ENCODE measurements at regions not wholly inside any gene's neighbourhood (a gene's known extent, or its start where the extent isn't known, plus 50 kb on each side); places are given as distances from the start of the nearest gene placed in this dataset.

DNA sequence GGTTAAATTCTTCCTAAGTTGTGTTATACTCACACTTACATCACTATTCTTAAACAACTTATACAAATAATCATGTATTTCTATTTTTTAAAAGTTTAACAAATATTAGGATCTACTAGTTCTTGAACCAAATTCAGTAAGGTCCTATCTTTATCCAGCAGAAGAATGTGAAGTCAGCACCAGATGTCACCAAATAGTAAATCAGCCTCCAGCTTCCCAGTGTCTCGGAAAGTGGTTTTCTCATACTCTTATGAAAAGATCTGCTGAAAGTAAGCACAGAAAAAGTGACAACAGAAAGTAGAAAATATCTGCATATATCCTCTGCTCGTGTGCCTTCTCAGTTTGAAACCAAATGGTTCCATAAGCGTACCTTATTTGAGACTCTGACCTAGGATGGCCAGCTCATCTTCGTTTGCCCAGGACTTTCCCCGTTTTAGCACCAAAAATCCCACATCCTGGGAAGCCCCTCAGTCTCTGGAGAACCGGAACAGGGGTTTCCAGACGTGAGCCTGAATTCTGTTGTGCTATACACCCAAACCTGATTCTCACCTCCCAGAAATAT, 98.0 kb upstream of the DCLK2 start:
- H3K4me3 ChIP-seq (replicated peaks in 1 of 3; ENCODE audit: insufficient read depth in 1 of 3, low read depth in 2 of 3, low read length in 3 of 3) = no peak overlapping the region
- H3K9me3 ChIP-seq (ENCODE audit: low read length) = no peaks in the 10 kb centered on the region
- H3K9ac ChIP-seq (ENCODE audit: insufficient read depth, low read depth, low read length) = no peak overlapping the region
- H3K36me3 ChIP-seq (replicated peaks in 1 of 2; ENCODE audit: control insufficient read depth in 1 of 2, insufficient read depth in 2 of 2, low read length in 2 of 2) = no peaks in the 10 kb centered on the region
- ChIA-PET CTCF (ENCODE audit: low intra/inter-chr PET ratio, low total read pairs) (interaction anchor here (1.4 to 2.4 kb wide), 2 partner anchors 229 to 263 kb away, joined by 3 to 11 read pairs; no protein-coding TSS in a partner anchor), POLR2A (no interaction called here)
- H3K4me2 ChIP-seq (ENCODE audit: low read depth, low read length) = no peak overlapping the region
- no peaks in the 10 kb centered on the region; a peak in 1 of 5 replicates for H3K27me3 ChIP-seq (ENCODE audit: control insufficient read depth in 1 of 2, insufficient read depth in 2 of 2, low read length in 2 of 2)
- no peak overlapping the region for H3K27ac ChIP-seq (ENCODE audit: extremely low read length, insufficient read depth, low read length)
- intact Hi-C loops (cut with micrococcal nuclease; ENCODE audit: unreplicated experiment) = loop anchor here (2.0 kb wide), 1 partner anchor 263 kb away; no protein-coding TSS in a partner anchor
- 22% methylated on average over 7 of the region's 7 CpGs for WGBS (ENCODE audit: low lambda C conversion rate)
- TF ChIP-seq, protein P1, sequence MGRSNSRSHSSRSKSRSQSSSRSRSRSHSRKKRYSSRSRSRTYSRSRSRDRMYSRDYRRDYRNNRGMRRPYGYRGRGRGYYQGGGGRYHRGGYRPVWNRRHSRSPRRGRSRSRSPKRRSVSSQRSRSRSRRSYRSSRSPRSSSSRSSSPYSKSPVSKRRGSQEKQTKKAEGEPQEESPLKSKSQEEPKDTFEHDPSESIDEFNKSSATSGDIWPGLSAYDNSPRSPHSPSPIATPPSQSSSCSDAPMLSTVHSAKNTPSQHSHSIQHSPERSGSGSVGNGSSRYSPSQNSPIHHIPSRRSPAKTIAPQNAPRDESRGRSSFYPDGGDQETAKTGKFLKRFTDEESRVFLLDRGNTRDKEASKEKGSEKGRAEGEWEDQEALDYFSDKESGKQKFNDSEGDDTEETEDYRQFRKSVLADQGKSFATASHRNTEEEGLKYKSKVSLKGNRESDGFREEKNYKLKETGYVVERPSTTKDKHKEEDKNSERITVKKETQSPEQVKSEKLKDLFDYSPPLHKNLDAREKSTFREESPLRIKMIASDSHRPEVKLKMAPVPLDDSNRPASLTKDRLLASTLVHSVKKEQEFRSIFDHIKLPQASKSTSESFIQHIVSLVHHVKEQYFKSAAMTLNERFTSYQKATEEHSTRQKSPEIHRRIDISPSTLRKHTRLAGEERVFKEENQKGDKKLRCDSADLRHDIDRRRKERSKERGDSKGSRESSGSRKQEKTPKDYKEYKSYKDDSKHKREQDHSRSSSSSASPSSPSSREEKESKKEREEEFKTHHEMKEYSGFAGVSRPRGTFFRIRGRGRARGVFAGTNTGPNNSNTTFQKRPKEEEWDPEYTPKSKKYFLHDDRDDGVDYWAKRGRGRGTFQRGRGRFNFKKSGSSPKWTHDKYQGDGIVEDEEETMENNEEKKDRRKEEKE (IDR thresholded peaks at IDR 0.05) = no peak
- TF ChIP-seq, protein P2, sequence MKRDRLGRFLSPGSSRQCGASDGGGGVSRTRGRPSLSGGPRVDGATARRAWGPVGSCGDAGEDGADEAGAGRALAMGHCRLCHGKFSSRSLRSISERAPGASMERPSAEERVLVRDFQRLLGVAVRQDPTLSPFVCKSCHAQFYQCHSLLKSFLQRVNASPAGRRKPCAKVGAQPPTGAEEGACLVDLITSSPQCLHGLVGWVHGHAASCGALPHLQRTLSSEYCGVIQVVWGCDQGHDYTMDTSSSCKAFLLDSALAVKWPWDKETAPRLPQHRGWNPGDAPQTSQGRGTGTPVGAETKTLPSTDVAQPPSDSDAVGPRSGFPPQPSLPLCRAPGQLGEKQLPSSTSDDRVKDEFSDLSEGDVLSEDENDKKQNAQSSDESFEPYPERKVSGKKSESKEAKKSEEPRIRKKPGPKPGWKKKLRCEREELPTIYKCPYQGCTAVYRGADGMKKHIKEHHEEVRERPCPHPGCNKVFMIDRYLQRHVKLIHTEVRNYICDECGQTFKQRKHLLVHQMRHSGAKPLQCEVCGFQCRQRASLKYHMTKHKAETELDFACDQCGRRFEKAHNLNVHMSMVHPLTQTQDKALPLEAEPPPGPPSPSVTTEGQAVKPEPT (CRISPR knock-in tag; IDR thresholded peaks at IDR 0.05; ENCODE audit: low read depth) = no peak
- no peak for TF ChIP-seq HMGA1 (CRISPR knock-in tag; conservative IDR thresholded peaks at IDR 0.05)
- no peak for TF ChIP-seq RFXANK (CRISPR knock-in tag; IDR thresholded peaks at IDR 0.05)
- no peak for TF ChIP-seq ATRX (CRISPR knock-in tag; IDR thresholded peaks at IDR 0.05; ENCODE audit: borderline replicate concordance)
- TF ChIP-seq ZNF781 (CRISPR knock-in tag; IDR thresholded peaks at IDR 0.05; ENCODE audit: borderline replicate concordance, not compliant biosample characterization) = no peak
- no peak for TF ChIP-seq ATF7 (IDR thresholded peaks at IDR 0.05)
- TF ChIP-seq ATF7 (CRISPR knock-in tag; IDR thresholded peaks at IDR 0.05) = no peak
- no peaks in the 10 kb centered on the region for H4K20me1 ChIP-seq (ENCODE audit: insufficient read depth, low read length)
- no peak for ATAC-seq
- FAIRE-seq = no peak
- H2AFZ ChIP-seq (ENCODE audit: low read length) = no peak overlapping the region
- no peaks in the 10 kb centered on the region for H3K79me2 ChIP-seq (ENCODE audit: insufficient read depth, low read length)
- DNase-seq (ENCODE audit: low spot score) = no peak
- in situ Hi-C loops (cut with HindIII; ENCODE audit: extremely low pct_ligation_motif_present, low pct_unique_long_range_greater_than_20kb) = loop anchor here (25.0 kb wide), 1 partner anchor 882 kb away; no protein-coding TSS in a partner anchor
- no peaks in the 10 kb centered on the region for H3K4me1 ChIP-seq (ENCODE audit: insufficient read depth, low read length)
- BruUV-seq (replicated peaks) = no TSS peak
